Testis (tissue), 2 donors: ENCODE measurements at regions not wholly inside any gene's neighbourhood (a gene's known extent, or its start where the extent isn't known, plus 50 kb on each side); places are given as distances from the start of the nearest gene placed in this dataset.
"Not testable (repeated sequence)": the region's sequence is repeated elsewhere in the genome, so short reads cannot be mapped to it uniquely, and the experiment has no call there.

Experiments
- DNase-seq: peaks from one replicate; pipeline ENCODE4 v3.0.0-alpha.2; 2019
- H3K27ac ChIP-seq, 2 donors: fragments of 200-600 bp; sonication (generic); one replicate each; pipeline ENCODE4 v1.5.1; 2019
- H3K27me3 ChIP-seq: fragments of 200-600 bp; sonication (generic); one replicate; pipeline ENCODE4 v1.5.1; 2019
- H3K36me3 ChIP-seq: fragments of 200-600 bp; sonication (generic); one replicate; pipeline ENCODE4 v1.5.1; 2017; ENCODE audit warnings: low read depth; ENCODE audit errors: missing control alignments
- H3K4me1 ChIP-seq: fragments of 200-600 bp; sonication (generic); one replicate; pipeline ENCODE4 v1.5.1; 2019
- H3K4me3 ChIP-seq, 2 donors: fragments of 200-600 bp; sonication (generic); one replicate each; pipeline ENCODE4 v1.5.1; 2017 to 2019
- H3K9me3 ChIP-seq: fragments of 200-600 bp; sonication (generic); one replicate; pipeline ENCODE4 v1.5.1; 2017
- CTCF ChIP-seq, 3 experiments: fragments of 450-650 bp in 2 of 3; fragments of 200-600 bp in 1 of 3; sonication (generic) in 1 of 3; IDR thresholded peaks; one replicate each; pipeline ENCODE4 v1.5.1; 2016 to 2019; ENCODE audit warnings: antibody characterized with exemption in 3 of 3, mild to moderate bottlenecking in 2 of 3, moderate library complexity in 1 of 3
- POLR2A ChIP-seq: fragments of 450-650 bp; IDR thresholded peaks from one replicate; pipeline ENCODE4 v1.6.1; 2017; ENCODE audit warnings: antibody characterized with exemption, mild to moderate bottlenecking, moderate library complexity
- WGBS, 2 donors: methylation state at CpG; one replicate each; pipeline ENCODE4 v1.1.5; 2018; 5-methylcytosine and 5-hydroxymethylcytosine counted together
- intact Hi-C: fragments of 100-400 bp; cut with DNase I; formaldehyde crosslinking; loops from one replicate; pipeline ENCODE4 v1.15.1; 2023; ENCODE audit warnings: low total_unique reads

GRCh38 chr20:60191014-60191413, 232.8 kb downstream of the CDH26 start:
- H3K4me1 ChIP-seq: no peaks in the 10 kb centered on the region
- no peak overlapping the region for H3K4me3 ChIP-seq
- DNase-seq: no peak
- H3K27me3 ChIP-seq: no peaks in the 10 kb centered on the region
- intact Hi-C loops: no loop called here
- TF ChIP-seq CTCF (IDR thresholded peaks at IDR 0.05) (no peak), POLR2A (no peak)
- no peaks in the 10 kb centered on the region for H3K36me3 ChIP-seq
- H3K9me3 ChIP-seq: no peaks in the 10 kb centered on the region
- WGBS, 2 donors: 64 to 77% methylated on average over 3 of the region's 3 CpGs
- no peak overlapping the region for H3K27ac ChIP-seq

- no peaks in the 10 kb centered on the region for H3K27me3 ChIP-seq
- H3K9me3 ChIP-seq: no peaks in the 10 kb centered on the region
- 67 to 76% methylated on average over 1 of the region's 1 CpG for WGBS, 2 donors
- H3K27ac ChIP-seq: no peak overlapping the region
- no peak for DNase-seq
- intact Hi-C loops: no loop called here
- no peaks in the 10 kb centered on the region for H3K4me1 ChIP-seq
- no peak overlapping the region for H3K4me3 ChIP-seq
- H3K36me3 ChIP-seq: no peaks in the 10 kb centered on the region
- no peak for TF ChIP-seq CTCF (IDR thresholded peaks at IDR 0.05)
- no peak for TF ChIP-seq POLR2A
Measured at GRCh38 chr20:60192326-60192725, 234.1 kb downstream of the CDH26 start.

- H3K4me3 ChIP-seq, intact Hi-C loops, H3K27ac ChIP-seq, H3K4me1 ChIP-seq, DNase-seq, H3K27me3 ChIP-seq, H3K36me3 ChIP-seq, H3K9me3 ChIP-seq: not testable (repeated sequence)
- 84 to 95% methylated on average over 3 of the region's 3 CpGs for whole genome bisulfite sequencing, 2 donors
Measured at GRCh38 chr20:60199132-60199531, 240.9 kb downstream of the CDH26 start.

- Histone ChIP-seq H3K4me1 (no peaks in the 10 kb centered on the region), H3K9me3 (no peaks in the 10 kb centered on the region), H3K27me3 (no peaks in the 10 kb centered on the region), H3K36me3 (no peaks in the 10 kb centered on the region), H3K4me3 (no peak overlapping the region), H3K27ac (no peak overlapping the region)
- WGBS, 2 donors: 88% methylated on average over 2 of the region's 2 CpGs; no CpG with 5 or more reads in 1 of the 2 donors
- TF ChIP-seq CTCF (IDR thresholded peaks at IDR 0.05): no peak
- no peak for TF ChIP-seq POLR2A
- DNase-seq: no peak
- intact Hi-C loops: no loop called here
Measured at GRCh38 chr20:60199866-60200265, 241.6 kb downstream of the CDH26 start.

- intact Hi-C loops: no loop called here
- Histone ChIP-seq H3K27me3 (no peaks in the 10 kb centered on the region), H3K9me3 (no peaks in the 10 kb centered on the region), H3K36me3 (no peaks in the 10 kb centered on the region), H3K4me3 (no peak overlapping the region), H3K27ac (no peak overlapping the region), H3K4me1 (no peaks in the 10 kb centered on the region)
- TF ChIP-seq CTCF (IDR thresholded peaks at IDR 0.05) (no peak), POLR2A (no peak)
- no peak for DNase-seq
- 91% methylated on average over 11 to 16 of the region's 16 CpGs for WGBS, 2 donors
Measured at GRCh38 chr20:60200305-60200918, 242.2 kb downstream of the CDH26 start.
